Loucy (cell line): ENCODE measurements at regions not wholly inside any gene's neighbourhood (a gene's known extent, or its start where the extent isn't known, plus 50 kb on each side); places are given as distances from the start of the nearest gene placed in this dataset.

ENCODE experiments used
- CTCF ChIP-seq: fragments of 200-600 bp; sonication (generic); conservative IDR thresholded peaks from 2 replicates; pipeline ENCODE4 v1.5.1; 2014; ENCODE audit warnings: mild to moderate bottlenecking, antibody characterized with exemption, low read length
- EZH2phosphoT487 ChIP-seq: fragments of 200-600 bp; IDR thresholded peaks from 2 replicates; pipeline ENCODE4 v1.6.1; 2018; ENCODE audit warnings: antibody characterized with exemption, mild to moderate bottlenecking, moderate library complexity, borderline replicate concordance

- no peak for TF ChIP-seq CTCF
- TF ChIP-seq EZH2phosphoT487: no peak
Observed at GRCh38 chr1:234840253-234840652, 230.3 kb upstream of the IRF2BP2 start.
